Vagina (tissue), 2 donors: ENCODE measurements at regions not wholly inside any gene's neighbourhood (a gene's known extent, or its start where the extent isn't known, plus 50 kb on each side); places are given as distances from the start of the nearest gene placed in this dataset.

ENCODE experiments used
- DNase-seq, 2 donors: peaks; one replicate each; pipeline ENCODE4 v3.0.0-alpha.2; 2017; ENCODE audit errors: extremely low spot score in 2 of 2
- H3K27ac ChIP-seq: fragments of 200-600 bp; sonication (generic); one replicate; pipeline ENCODE4 v1.5.1; 2019
- H3K27me3 ChIP-seq: fragments of 200-600 bp; sonication (generic); one replicate; pipeline ENCODE4 v1.5.1; 2019
- H3K36me3 ChIP-seq, 2 donors: fragments of 200-600 bp; sonication (generic); one replicate each; pipeline ENCODE4 v1.5.1; 2017 to 2019
- H3K4me1 ChIP-seq: fragments of 200-600 bp; sonication (generic); one replicate; pipeline ENCODE4 v1.5.1; 2019
- H3K4me3 ChIP-seq, 2 donors: fragments of 200-600 bp; sonication (generic); 1 replicate in 1 of 2; 2 replicates in 1 of 2; pipeline ENCODE4 v1.5.1; 2016 to 2019
- H3K9me3 ChIP-seq: fragments of 200-600 bp; sonication (generic); one replicate; pipeline ENCODE4 v1.5.1; 2019
- POLR2A ChIP-seq, 2 donors: fragments of 450-650 bp; IDR thresholded peaks; one replicate each; pipeline ENCODE4 v1.6.1; 2017; ENCODE audit warnings: antibody characterized with exemption in 2 of 2, mild to moderate bottlenecking in 2 of 2, moderate library complexity in 2 of 2
- POLR2AphosphoS5 ChIP-seq, 2 donors: sonication (generic); formaldehyde crosslinking; IDR thresholded peaks; one replicate each; pipeline ENCODE4 v1.9.0; 2017; ENCODE audit warnings: antibody characterized with exemption in 2 of 2, mild to moderate bottlenecking in 2 of 2, low read depth in 1 of 2; ENCODE audit not compliant: insufficient read depth in 1 of 2
- intact Hi-C: fragments of 100-400 bp; cut with DNase I; formaldehyde crosslinking; loops from one replicate; pipeline ENCODE4 v1.15.1; 2023
- TF ChIP-seq, protein P1 (sequence below), 3 experiments: fragments of 450-650 bp in 2 of 3; fragments of 200-600 bp in 1 of 3; sonication (generic) in 1 of 3; IDR thresholded peaks; one replicate each; pipeline ENCODE4 v1.5.1; 2017 to 2019; ENCODE audit warnings: antibody characterized with exemption in 3 of 3, mild to moderate bottlenecking in 2 of 3, moderate library complexity in 2 of 3

DNA sequence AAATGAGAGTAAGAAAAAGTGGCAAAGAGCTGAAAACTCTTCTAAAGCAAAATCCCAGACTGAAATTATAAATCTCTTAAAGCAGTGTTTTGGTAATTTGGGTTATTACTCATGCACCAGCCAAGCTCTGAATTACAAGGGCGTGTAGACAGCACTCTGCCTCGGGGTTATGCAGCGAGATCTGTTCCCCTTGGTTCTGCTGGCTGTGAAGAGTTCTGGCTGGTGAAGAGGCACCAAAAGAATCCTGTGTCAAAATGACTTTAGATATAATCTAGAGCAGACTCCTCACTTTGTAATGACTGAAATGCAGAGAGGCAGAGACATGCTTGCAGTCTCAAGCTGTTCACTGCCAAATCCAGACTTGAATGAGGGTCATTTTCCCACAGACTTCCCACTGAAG, 461.8 kb upstream of the CXADR start:
- H3K9me3 ChIP-seq = no peaks in the 10 kb centered on the region
- DNase-seq = no peak
- peaks cover 18% of the 10 kb centered on the region for H3K4me1 ChIP-seq
- H3K27me3 ChIP-seq = no peaks in the 10 kb centered on the region
- peak overlapping the region; percentile 13 for H3K27ac ChIP-seq
- TF ChIP-seq POLR2AphosphoS5 (IDR thresholded peaks at IDR 0.05; ENCODE audit: insufficient read depth in 1 of 2, low read depth in 1 of 2) = no peak
- TF ChIP-seq, protein P1, sequence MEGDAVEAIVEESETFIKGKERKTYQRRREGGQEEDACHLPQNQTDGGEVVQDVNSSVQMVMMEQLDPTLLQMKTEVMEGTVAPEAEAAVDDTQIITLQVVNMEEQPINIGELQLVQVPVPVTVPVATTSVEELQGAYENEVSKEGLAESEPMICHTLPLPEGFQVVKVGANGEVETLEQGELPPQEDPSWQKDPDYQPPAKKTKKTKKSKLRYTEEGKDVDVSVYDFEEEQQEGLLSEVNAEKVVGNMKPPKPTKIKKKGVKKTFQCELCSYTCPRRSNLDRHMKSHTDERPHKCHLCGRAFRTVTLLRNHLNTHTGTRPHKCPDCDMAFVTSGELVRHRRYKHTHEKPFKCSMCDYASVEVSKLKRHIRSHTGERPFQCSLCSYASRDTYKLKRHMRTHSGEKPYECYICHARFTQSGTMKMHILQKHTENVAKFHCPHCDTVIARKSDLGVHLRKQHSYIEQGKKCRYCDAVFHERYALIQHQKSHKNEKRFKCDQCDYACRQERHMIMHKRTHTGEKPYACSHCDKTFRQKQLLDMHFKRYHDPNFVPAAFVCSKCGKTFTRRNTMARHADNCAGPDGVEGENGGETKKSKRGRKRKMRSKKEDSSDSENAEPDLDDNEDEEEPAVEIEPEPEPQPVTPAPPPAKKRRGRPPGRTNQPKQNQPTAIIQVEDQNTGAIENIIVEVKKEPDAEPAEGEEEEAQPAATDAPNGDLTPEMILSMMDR (IDR thresholded peaks at IDR 0.05) = no peak
- TF ChIP-seq POLR2A (IDR thresholded peaks at IDR 0.05) = no peak
- H3K36me3 ChIP-seq = no peaks in the 10 kb centered on the region
- H3K4me3 ChIP-seq = no peak overlapping the region
- intact Hi-C loops = no loop called here

- Histone ChIP-seq H3K4me3 (no peak overlapping the region), H3K27ac (no peak overlapping the region), H3K27me3 (no peaks in the 10 kb centered on the region), H3K36me3 (no peaks in the 10 kb centered on the region), H3K4me1 (peaks cover 18% of the 10 kb centered on the region), H3K9me3 (no peaks in the 10 kb centered on the region)
- DNase-seq = no peak
- intact Hi-C loops = no loop called here
- TF ChIP-seq, protein P1 (IDR thresholded peaks at IDR 0.05) = no peak
- TF ChIP-seq POLR2AphosphoS5 (IDR thresholded peaks at IDR 0.05; ENCODE audit: insufficient read depth in 1 of 2, low read depth in 1 of 2) = no peak
- no peak for TF ChIP-seq POLR2A (IDR thresholded peaks at IDR 0.05)
Observed at GRCh38 chr21:17053321-17053720, 459.5 kb upstream of the CXADR start.

DNA sequence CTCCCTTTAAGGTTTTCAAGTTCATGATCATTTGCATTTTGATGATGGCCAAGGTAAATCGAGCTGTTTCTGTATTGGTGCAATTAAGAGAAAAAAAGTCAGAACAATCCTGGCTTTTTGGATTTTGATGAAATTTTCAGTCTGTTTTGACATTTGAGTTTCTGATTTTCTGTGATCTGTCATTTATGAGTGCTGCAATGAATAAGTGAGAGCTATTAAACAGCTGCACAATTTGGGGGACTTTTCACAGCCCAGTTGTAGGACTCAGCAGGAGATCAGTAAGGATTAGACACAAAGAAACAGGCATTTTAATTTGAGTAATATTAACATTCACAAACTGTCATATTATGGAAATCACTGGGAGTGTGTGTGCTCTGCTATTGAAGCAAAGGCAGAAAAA, 452.9 kb upstream of the CXADR start:
- no peak for DNase-seq
- Histone ChIP-seq H3K4me1 (no peaks in the 10 kb centered on the region), H3K27me3 (no peaks in the 10 kb centered on the region), H3K36me3 (no peaks in the 10 kb centered on the region), H3K4me3 (no peak overlapping the region), H3K27ac (no peak overlapping the region), H3K9me3 (no peaks in the 10 kb centered on the region)
- TF ChIP-seq POLR2A (IDR thresholded peaks at IDR 0.05) = no peak
- no peak for TF ChIP-seq POLR2AphosphoS5 (IDR thresholded peaks at IDR 0.05; ENCODE audit: insufficient read depth in 1 of 2, low read depth in 1 of 2)
- TF ChIP-seq, protein P1 (IDR thresholded peaks at IDR 0.05) = no peak
- intact Hi-C loops = no loop called here

DNA sequence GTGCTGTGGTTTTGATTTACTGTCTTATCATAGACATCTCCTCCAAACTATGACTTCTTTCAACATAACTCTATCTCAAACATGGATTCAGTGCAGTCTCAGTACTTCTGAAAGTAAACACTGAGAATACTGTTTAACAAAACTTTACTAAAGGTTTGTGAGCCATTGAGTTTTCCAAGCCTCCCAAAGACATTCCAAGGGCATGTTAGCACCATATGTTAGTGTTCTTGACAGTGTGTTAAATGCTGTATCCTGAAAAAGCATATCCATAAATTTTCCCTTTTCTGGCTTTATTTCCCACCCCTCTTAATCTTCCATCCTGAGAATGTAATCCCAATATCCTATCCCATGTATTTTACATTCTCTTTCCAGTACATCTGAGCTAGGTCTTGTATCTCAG, 446.8 kb upstream of the CXADR start:
- intact Hi-C loops = no loop called here
- Histone ChIP-seq H3K4me1 (peaks cover 7% of the 10 kb centered on the region), H3K27me3 (no peaks in the 10 kb centered on the region), H3K9me3 (no peaks in the 10 kb centered on the region), H3K27ac (no peak overlapping the region), H3K4me3 (no peak overlapping the region), H3K36me3 (no peaks in the 10 kb centered on the region)
- DNase-seq = no peak
- TF ChIP-seq, protein P1 (IDR thresholded peaks at IDR 0.05) = no peak
- TF ChIP-seq POLR2AphosphoS5 (IDR thresholded peaks at IDR 0.05; ENCODE audit: insufficient read depth in 1 of 2, low read depth in 1 of 2) (no peak), POLR2A (IDR thresholded peaks at IDR 0.05) (no peak)

- intact Hi-C loops = no loop called here
- H3K27ac ChIP-seq = no peak overlapping the region
Observed at GRCh38 chr21:17071093-17071492, 441.8 kb upstream of the CXADR start.

More at GRCh38 chr21:17071093-17071492, 441.8 kb upstream of the CXADR start:
- no peak overlapping the region for H3K4me3 ChIP-seq
- TF ChIP-seq, protein P1 (IDR thresholded peaks at IDR 0.05) = no peak
- TF ChIP-seq POLR2A (IDR thresholded peaks at IDR 0.05) = no peak
- TF ChIP-seq POLR2AphosphoS5 (IDR thresholded peaks at IDR 0.05; ENCODE audit: insufficient read depth in 1 of 2, low read depth in 1 of 2) = no peak
- H3K4me1 ChIP-seq = peaks cover 7% of the 10 kb centered on the region
- H3K36me3 ChIP-seq = no peaks in the 10 kb centered on the region
- DNase-seq = no peak
- H3K27me3 ChIP-seq = no peaks in the 10 kb centered on the region
- H3K9me3 ChIP-seq = no peaks in the 10 kb centered on the region
